WI38 (cell line): ENCODE measurements at regions not wholly inside any gene's neighbourhood (a gene's known extent, or its start where the extent isn't known, plus 50 kb on each side); places are given as distances from the start of the nearest gene placed in this dataset.

Source experiments
- H3K4me3 ChIP-seq: 2 replicates; pipeline ENCODE4 v1.5.1; 2011; ENCODE audit warnings: low read depth, mild to moderate bottlenecking, control low read depth, low read length
- CTCF ChIP-seq: IDR thresholded peaks from 2 replicates; pipeline ENCODE4 v1.5.1; 2012; ENCODE audit warnings: low read depth, mild to moderate bottlenecking, control low read depth, low read length

DNA sequence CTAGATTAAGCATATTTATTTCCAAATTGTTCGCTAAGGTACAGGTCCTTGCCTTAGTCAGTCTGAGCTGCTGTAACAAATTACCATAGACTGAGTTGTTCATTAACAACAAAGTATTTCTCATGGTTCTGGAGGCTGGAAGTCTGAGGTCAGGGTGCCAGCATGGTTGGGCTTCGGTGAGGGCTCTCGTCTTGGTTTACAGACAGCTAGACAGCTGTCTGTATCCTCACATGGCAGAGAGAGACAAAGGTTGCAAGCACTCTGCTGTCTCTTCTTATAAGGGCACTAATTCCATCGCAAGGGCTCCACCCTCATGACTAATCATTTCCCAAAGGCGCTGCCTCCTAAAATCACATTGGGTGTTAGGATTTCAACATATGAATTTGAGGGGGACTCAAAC lies 115.3 kb upstream of the GMDS start:
- H3K4me3 ChIP-seq: no peak overlapping the region
- TF ChIP-seq CTCF: no peak

GRCh38 chr6:2360126-2360525 lies 114.7 kb upstream of the GMDS start:
- no peak for TF ChIP-seq CTCF
- no peak overlapping the region for H3K4me3 ChIP-seq

DNA sequence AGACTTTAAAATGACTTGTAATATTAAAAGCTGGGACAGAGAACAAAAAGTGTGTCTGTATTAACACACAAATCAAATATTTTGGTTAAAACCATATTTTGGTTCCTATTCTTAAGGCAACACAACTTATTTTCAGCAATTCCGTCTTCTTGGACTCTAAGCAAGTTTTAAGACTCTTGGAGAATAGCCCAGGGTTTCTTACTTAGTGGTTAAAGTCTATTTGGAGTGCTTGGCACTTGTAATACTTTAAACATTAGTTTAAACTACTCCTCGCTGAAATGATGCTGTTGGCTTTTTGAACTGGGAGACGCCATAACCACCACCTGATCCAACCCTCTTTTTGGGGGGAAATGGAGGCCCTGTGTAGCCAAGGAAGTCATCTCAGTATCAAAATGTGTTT lies 109.7 kb upstream of the GMDS start:
- no peak for TF ChIP-seq CTCF
- H3K4me3 ChIP-seq: no peak overlapping the region

- TF ChIP-seq CTCF: no peak
- no peak overlapping the region for H3K4me3 ChIP-seq
These were observed 108.7 kb upstream of the GMDS start for GRCh38 chr6:2354138-2354491.

DNA sequence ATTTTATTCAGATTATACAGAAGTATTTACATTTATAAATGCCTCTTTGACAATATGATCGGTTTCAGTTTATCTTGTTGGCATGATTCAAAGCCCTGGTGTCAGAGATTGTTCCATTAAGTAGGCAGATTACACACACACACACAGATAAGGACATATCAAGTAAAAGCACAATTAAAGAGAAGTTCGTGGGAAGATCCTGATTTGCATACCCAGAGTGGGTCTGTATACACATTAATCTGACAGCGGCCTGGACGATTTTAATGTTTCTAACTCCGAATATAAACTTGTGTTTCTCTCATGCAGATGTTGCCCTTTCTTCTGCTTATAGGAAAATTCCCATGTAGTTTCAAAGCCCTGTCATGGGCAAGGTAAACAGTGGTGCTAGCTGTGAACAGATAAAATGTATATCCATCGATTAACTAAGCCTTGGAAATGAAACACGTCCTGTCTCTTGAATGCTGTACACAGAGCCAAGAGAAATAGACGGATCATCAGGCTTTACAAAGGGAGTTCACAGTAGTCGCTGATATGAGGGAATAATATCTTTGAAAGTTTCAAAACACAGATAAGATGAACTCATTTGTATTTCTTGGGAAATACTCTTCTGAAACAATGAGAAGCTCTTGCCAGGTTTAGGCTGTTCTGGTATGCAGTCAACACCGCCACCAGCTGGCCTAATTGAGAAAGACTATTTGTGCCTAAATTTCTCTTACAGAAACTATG lies 108.2 kb upstream of the GMDS start:
- no peak overlapping the region for H3K4me3 ChIP-seq
- TF ChIP-seq CTCF: peak; percentile 67

DNA sequence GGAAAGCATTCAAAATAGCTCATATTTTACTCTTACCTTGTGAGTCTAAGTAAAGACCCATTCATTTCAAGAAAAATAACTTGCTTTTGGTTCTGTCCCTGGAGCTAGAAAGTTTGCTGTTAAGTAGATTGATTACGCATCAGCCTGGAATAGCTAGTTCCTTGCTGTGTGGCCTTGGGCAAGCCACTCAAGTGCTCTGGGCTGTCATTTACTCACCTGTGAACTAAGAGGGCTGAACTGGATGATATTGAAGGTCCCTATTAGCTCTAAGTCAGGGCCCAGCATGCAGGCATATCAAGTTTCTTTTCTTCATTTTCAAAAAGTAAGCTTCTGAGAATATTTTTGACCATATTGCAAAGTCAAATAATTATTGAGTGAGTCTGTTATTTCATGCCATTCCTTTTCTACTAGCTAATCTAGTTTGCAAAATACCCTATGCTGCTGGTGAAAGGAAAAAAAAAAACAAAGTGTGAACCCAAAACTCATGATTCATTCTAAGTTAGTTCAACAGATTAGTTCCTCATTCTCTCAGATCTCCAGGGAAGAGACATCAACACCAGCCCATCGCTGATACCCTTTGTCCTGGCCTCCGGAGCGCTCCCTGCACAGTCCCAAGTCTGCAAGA lies 106.5 kb upstream of the GMDS start:
- no peak for TF ChIP-seq CTCF
- no peak overlapping the region for H3K4me3 ChIP-seq

- H3K4me3 ChIP-seq: no peak overlapping the region
- TF ChIP-seq CTCF: no peak
These were observed 105.7 kb upstream of the GMDS start for GRCh38 chr6:2351090-2351489.
